GM21528 (cell line): ENCODE measurements at regions not wholly inside any gene's neighbourhood (a gene's known extent, or its start where the extent isn't known, plus 50 kb on each side); places are given as distances from the start of the nearest gene placed in this dataset.
"Not testable (repeated sequence)": the region's sequence is repeated elsewhere in the genome, so short reads cannot be mapped to it uniquely, and the experiment has no call there.

Experiments
- ATAC-seq: cut with Tn5 transposase; IDR thresholded peaks from one replicate; pipeline ENCODE4 v1.9.1; 2021; ENCODE audit warnings: mild to moderate bottlenecking, moderate library complexity; ENCODE audit not compliant: unreplicated experiment, low FRiP score

GRCh38 chr16:64381979-64382378, 739.9 kb downstream of the CDH11 start:
- ATAC-seq = no peak

- ATAC-seq = no peak
Observed at GRCh38 chr16:64380751-64381150, 741.1 kb downstream of the CDH11 start.

- no peak for ATAC-seq
Observed at GRCh38 chr16:64375391-64375980, 746.4 kb downstream of the CDH11 start.

DNA sequence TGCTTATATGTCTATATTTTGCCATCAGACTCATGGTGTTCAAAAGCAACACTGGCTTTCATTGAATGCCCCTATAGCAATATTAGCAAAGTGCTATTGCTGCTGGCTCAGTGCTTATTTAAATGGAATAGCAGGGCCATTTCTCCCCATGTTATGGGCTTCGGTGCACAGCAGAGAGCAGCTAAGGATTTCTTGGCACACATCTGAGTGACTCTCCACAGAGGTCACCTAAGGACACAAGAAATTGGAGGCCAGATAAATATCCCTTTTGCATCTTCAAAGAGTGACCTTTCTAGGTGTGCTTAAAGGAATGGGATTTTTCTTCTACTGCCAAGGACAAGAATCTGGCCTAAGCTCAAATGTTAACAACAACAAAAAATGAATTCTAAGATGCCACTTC, 751.8 kb downstream of the CDH11 start:
- no peak for ATAC-seq

GRCh38 chr16:64365448-64365931, 756.4 kb downstream of the CDH11 start:
- ATAC-seq = no peak

- no peak for ATAC-seq
Observed at GRCh38 chr16:64364894-64365293, 757.0 kb downstream of the CDH11 start.

DNA sequence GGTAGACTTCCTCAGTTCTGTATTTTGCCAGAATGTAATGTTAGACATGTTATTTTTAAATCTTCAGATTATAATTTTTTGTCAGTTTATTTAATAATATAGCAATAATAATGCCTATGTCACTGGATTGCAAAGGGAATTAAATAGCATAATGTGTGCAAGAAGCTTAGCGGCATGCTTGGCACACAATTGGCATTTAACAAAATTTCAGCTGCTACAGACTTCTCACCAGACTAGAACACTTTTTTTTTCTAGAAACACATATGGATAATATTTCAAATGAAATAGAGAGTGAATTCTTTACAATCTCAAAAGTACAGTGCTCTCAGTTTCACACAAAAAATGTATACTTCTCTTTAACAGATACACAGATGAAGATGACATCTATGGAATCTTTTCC, 757.4 kb downstream of the CDH11 start:
- ATAC-seq = no peak

DNA sequence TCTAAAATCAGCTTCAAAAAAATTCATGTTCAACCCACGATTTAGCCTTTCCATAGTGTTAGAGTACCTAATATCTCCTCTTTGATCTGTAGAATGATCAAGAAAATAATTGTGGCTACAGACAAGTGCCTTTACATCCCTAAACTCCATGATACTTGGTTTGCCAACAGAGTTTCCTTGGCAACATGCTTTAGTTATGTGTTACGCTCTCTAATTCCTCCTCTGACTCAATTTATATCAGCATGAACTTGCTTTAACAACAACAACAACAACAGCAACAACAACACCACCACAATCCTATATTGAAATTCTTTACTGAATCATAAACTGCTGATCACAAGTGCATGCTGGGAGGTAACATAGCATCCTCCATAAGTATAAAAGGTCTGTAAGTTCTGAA, 757.8 kb downstream of the CDH11 start:
- no peak for ATAC-seq

DNA sequence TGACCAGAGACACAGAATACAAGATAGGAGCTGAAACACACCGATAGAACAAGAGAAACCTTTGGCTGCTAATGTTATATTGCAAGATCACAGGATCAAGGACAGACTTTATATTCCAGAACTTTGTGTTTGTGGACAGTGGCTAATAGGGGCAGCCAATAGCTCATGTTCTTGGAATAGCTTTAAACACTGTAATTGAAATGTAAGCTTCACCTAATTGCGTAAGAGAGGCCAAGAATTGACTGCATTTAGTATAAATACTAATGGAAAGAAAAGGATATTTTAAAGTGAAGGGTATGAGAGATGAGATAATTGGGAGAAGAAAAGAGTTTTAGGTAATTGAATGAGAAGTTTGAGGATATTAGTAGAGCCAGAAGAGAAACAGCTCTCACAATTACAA, 758.8 kb downstream of the CDH11 start:
- no peak for ATAC-seq

DNA sequence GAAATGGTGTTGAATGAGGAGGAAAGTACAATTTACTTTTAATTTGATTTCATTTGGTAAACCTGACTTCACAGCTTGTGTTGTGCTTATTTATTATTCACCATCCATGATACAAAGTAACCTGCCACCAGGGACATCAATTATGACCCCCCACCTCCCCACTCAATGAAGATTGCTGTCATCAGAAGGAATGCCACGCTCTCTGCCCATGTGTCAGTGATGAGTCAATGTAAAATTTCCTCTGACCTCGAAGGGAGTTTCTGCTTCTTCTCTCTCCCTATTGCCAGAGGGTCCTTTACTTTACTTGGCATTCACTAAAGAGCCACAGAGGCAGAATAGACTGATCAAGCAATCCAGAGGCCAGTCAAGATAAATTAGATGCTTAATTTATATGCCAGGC, 759.7 kb downstream of the CDH11 start:
- ATAC-seq = no peak

GRCh38 chr16:64361753-64362152, 760.1 kb downstream of the CDH11 start:
- no peak for ATAC-seq

DNA sequence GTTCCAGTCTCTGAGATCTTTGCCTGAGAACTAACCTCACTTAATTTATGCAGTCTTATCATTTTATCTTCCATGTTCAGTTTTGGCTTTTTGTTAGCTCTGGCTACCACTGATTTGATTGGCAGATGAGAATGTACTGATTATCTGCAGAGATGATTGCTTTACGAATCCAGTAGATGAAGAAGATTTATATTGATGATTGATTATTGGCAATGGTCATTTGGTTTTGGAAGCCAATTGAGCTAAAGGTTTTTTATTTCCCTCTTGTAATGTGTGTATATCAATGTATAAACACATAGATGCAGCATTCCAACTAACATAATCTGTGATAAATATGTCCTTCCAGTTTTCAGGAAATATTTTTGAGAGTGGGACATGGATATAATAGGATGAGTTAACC, 763.6 kb downstream of the CDH11 start:
- no peak for ATAC-seq

DNA sequence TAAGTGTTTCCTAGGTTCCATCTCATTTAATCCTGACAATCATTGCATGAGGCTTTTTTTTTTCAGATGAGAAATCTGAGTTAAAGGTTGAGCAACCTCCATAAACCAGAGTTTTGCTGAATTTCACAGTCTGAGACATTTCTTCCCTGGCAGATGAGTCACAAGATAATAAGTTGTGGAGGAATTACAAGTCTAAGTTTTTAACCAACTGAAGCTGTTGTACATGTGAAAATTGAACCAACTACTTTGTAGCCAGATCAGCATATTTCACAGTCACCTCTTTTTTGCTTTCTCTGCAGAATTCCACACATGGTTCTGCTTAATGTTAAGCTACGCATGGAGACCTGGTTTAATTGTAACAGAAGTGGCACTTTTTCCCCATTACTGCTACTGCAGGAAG, 765.6 kb downstream of the CDH11 start:
- no peak for ATAC-seq

DNA sequence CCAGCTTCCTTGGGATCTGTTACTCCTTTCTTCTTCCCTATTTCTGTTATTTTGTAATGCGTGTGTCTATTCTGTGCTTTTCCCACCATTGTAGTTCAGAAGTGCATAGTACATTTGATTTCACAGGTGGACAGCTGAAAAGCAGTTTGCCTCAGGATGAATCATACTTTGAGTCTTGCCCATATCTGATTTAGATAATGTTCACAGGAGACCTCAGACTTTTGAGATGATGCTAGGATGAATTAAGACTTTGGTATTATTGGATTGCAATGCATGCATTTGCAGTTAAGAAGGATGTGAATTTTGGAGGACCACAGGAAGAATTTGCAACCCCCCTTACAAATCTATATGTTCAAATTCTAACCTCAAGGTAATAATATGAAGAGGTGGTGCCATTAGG, 769.6 kb downstream of the CDH11 start:
- ATAC-seq = no peak

GRCh38 chr16:64351121-64351520, 770.7 kb downstream of the CDH11 start:
- no peak for ATAC-seq

DNA sequence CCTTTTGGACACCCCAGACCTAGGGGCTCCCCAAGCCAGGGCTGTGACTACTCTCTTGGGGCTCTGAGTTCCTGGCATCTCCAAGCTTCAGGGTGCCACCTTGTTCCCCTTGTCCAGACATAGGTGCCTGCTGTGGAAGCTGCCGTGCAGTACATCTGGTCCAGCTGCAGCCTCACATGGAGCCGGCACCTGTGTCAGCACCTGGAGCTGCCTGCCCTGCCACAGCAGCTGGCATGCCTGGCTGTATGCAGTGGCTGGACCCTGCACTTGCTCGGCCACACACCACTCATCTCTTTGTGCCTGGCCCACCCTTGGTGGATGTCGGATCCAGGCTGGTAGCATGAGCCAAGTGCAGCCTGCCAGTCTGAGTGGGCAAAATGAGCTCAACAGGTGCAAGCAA, 775.8 kb downstream of the CDH11 start:
- ATAC-seq = no peak

GRCh38 chr16:64345142-64345541, 776.7 kb downstream of the CDH11 start:
- ATAC-seq = no peak

GRCh38 chr16:64343820-64344443, 777.9 kb downstream of the CDH11 start:
- ATAC-seq = not testable (repeated sequence)

GRCh38 chr16:64343061-64343819, 778.6 kb downstream of the CDH11 start:
- no peak for ATAC-seq

DNA sequence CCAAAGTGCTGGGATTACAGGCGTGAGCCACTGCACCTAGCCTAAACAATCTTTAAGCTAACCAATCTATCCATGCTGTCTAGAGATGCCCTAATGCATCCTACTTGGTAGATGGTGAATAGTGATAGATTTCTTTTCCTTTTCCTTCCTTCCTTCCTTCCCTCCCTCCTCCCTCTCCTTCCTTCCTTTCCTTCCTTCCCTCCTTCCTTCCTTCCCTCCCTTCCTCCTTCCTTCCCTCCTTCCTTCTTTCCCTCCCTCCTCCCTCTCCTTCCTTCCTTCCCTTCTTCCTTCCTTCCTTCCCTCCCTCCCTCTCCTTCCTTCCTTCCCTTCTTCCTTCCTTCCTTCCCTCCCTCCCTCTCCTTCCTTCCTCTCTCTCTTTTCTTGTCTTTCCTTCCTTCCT, 780.5 kb downstream of the CDH11 start:
- not testable (repeated sequence) for ATAC-seq

DNA sequence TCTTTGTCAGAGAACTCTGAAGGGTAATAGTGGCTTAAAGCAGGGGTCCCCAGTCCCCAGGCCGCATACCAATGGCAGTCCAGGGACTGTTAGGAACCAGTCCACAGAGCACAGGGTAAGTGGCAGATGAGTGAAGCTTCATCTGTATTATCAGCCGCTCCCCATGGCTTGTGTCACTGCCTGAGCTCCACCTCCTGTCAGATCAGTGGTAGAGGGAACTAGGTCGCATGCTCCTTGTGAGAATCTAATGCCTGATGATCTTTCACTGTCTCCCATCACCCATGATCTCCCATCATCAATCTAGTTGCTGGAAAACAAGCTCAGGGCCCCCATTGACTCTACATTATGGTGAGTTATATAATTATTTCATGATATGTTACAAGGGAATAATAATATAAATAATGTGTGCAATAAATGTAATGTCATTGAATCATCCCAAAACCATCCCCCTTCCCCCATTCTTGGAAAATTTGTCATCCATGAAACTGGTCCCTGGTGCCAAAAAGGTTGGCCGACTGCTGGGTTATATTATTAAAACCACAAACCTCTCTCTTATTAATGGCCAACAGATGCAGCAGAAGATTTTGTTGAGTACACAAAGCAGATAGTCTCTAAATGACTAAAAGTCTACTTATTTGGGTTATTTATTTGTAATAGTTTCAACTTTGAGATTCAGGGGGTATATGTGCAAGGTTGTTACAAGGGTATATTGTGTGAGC, 782.7 kb downstream of the CDH11 start:
- no peak for ATAC-seq
